ENCODE measurements at regions not wholly inside any gene's neighbourhood (a gene's known extent, or its start where the extent isn't known, plus 50 kb on each side); places are given as distances from the start of the nearest gene placed in this dataset.

DNA sequence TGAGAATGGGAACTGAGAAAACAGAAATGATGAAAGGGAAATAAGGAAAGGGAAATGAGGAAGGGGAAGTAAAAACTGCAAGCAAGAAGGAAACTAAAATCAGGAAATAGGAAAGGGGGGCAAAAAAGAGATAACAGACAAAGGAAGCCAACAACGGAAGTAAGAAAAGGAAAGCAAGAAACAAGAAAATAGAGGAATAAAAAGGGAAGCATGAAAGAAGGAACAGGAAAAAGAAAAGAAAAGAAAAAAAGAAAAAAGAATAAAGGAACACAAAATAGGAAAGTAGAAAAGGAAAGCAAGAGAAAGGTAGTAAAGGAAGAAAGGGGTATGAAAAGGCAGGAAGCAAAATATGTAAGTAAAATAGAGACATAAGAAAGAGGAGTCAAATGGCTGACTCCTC is 241.2 kb upstream of the NCKAP5 start:
- POLR2A ChIA-PET, result no interaction called here
- Histone ChIP-seq H3K9me2 (no peaks in the 10 kb centered on the region), H3F3A (replicated peaks; ENCODE audit: insufficient read depth) (peaks cover 7% of the 10 kb centered on the region), H3K4me1 (ENCODE audit: control insufficient read depth in 1 of 2, insufficient read depth in 2 of 2, low read depth in 1 of 2, low read length in 1 of 2) (peaks cover 0 to 14% of the 10 kb centered on the region in 2 experiments; a peak in 2 of 4 replicates), H2AFZ (ENCODE audit: low read depth) (no peak overlapping the region), H3K27me3 (ENCODE audit: insufficient read depth) (no peaks in the 10 kb centered on the region), H3K9ac (no peak overlapping the region), H4K20me1 (ENCODE audit: insufficient read depth) (no peaks in the 10 kb centered on the region), H3K4me2 (no peak overlapping the region), H3K79me2 (ENCODE audit: insufficient read depth) (no peaks in the 10 kb centered on the region), H3K4me3 (ENCODE audit: low read depth in 2 of 2, low read length in 1 of 2) (no peak overlapping the region), H3K27ac (ENCODE audit: low read depth in 2 of 2, low read length in 1 of 2) (no peak overlapping the region), H3K9me3 (no peaks in the 10 kb centered on the region), H3K36me3 (replicated peaks in 1 of 2; ENCODE audit: control insufficient read depth in 1 of 2, insufficient read depth in 2 of 2, low read length in 1 of 2) (no peaks in the 10 kb centered on the region)
- TF ChIP-seq TAF1 (IDR thresholded peaks at IDR 0.05; ENCODE audit: borderline replicate concordance, low read depth, low read length) (no peak), MEF2A (IDR thresholded peaks at IDR 0.05; ENCODE audit: borderline replicate concordance, low read depth) (no peak), NRF1 (IDR thresholded peaks at IDR 0.05; ENCODE audit: low read depth, low read length) (no peak), SMC3 (IDR thresholded peaks at IDR 0.05; ENCODE audit: low read depth, low read length) (no peak), NFIC (IDR thresholded peaks at IDR 0.05; ENCODE audit: borderline replicate concordance) (no peak), USF2 (IDR thresholded peaks at IDR 0.05; ENCODE audit: borderline replicate concordance, low read depth, low read length) (no peak), RXRA (IDR thresholded peaks at IDR 0.05; ENCODE audit: borderline replicate concordance, low read depth) (no peak), POLR2AphosphoS5 (IDR thresholded peaks at IDR 0.05; ENCODE audit: low read depth, low read length) (no peak), USF1 (IDR thresholded peaks at IDR 0.05; ENCODE audit: borderline replicate concordance, low read depth) (no peak), FOSL2 (IDR thresholded peaks at IDR 0.05; ENCODE audit: borderline replicate concordance, low read depth) (no peak), FOXM1 (IDR thresholded peaks at IDR 0.05; ENCODE audit: low read depth) (no peak), EZH2phosphoT487 (IDR thresholded peaks at IDR 0.05; ENCODE audit: borderline replicate concordance, low read depth) (no peak), RCOR1 (IDR thresholded peaks at IDR 0.05; ENCODE audit: low read length) (no peak), JUND (IDR thresholded peaks at IDR 0.05) (no peak), CHD2 (IDR thresholded peaks at IDR 0.05; ENCODE audit: low read length, partially characterized antibody) (no peak)
- TF ChIP-seq, protein P1, sequence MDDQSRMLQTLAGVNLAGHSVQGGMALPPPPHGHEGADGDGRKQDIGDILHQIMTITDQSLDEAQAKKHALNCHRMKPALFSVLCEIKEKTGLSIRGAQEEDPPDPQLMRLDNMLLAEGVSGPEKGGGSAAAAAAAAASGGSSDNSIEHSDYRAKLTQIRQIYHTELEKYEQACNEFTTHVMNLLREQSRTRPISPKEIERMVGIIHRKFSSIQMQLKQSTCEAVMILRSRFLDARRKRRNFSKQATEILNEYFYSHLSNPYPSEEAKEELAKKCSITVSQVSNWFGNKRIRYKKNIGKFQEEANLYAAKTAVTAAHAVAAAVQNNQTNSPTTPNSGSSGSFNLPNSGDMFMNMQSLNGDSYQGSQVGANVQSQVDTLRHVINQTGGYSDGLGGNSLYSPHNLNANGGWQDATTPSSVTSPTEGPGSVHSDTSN (IDR thresholded peaks at IDR 0.05), result no peak
- TF ChIP-seq, protein P2, sequence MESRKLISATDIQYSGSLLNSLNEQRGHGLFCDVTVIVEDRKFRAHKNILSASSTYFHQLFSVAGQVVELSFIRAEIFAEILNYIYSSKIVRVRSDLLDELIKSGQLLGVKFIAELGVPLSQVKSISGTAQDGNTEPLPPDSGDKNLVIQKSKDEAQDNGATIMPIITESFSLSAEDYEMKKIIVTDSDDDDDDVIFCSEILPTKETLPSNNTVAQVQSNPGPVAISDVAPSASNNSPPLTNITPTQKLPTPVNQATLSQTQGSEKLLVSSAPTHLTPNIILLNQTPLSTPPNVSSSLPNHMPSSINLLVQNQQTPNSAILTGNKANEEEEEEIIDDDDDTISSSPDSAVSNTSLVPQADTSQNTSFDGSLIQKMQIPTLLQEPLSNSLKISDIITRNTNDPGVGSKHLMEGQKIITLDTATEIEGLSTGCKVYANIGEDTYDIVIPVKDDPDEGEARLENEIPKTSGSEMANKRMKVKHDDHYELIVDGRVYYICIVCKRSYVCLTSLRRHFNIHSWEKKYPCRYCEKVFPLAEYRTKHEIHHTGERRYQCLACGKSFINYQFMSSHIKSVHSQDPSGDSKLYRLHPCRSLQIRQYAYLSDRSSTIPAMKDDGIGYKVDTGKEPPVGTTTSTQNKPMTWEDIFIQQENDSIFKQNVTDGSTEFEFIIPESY (IDR thresholded peaks at IDR 0.05; ENCODE audit: borderline replicate concordance, low read depth), result no peak
- TF ChIP-seq, protein P3, sequence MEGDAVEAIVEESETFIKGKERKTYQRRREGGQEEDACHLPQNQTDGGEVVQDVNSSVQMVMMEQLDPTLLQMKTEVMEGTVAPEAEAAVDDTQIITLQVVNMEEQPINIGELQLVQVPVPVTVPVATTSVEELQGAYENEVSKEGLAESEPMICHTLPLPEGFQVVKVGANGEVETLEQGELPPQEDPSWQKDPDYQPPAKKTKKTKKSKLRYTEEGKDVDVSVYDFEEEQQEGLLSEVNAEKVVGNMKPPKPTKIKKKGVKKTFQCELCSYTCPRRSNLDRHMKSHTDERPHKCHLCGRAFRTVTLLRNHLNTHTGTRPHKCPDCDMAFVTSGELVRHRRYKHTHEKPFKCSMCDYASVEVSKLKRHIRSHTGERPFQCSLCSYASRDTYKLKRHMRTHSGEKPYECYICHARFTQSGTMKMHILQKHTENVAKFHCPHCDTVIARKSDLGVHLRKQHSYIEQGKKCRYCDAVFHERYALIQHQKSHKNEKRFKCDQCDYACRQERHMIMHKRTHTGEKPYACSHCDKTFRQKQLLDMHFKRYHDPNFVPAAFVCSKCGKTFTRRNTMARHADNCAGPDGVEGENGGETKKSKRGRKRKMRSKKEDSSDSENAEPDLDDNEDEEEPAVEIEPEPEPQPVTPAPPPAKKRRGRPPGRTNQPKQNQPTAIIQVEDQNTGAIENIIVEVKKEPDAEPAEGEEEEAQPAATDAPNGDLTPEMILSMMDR (IDR thresholded peaks at IDR 0.05), result no peak
- 46% methylated on average over 1 of the region's 1 CpG for WGBS (ENCODE audit: low lambda C conversion rate)
- no peak for DNase-seq
- CTCF ChIA-PET, result no interaction called here
